Neutrophil (primary cell): ENCODE measurements at regions not wholly inside any gene's neighbourhood (a gene's known extent, or its start where the extent isn't known, plus 50 kb on each side); places are given as distances from the start of the nearest gene placed in this dataset.
"Not testable (repeated sequence)": the region's sequence is repeated elsewhere in the genome, so short reads cannot be mapped to it uniquely, and the experiment has no call there.

Experiments
- H3K27ac ChIP-seq: fragments of 200-600 bp; sonication (generic); 2 replicates; pipeline ENCODE4 v1.5.1; 2016; ENCODE audit warnings: mild to moderate bottlenecking, moderate library complexity
- H3K27me3 ChIP-seq: fragments of 200-600 bp; sonication (generic); 2 replicates; pipeline ENCODE4 v1.6.0; 2016; ENCODE audit warnings: mild to moderate bottlenecking
- H3K36me3 ChIP-seq: fragments of 200-600 bp; sonication (generic); 2 replicates; pipeline ENCODE4 v1.5.1; 2017
- H3K4me1 ChIP-seq, 2 experiments: fragments of 200-600 bp in 1 of 2; sonication (generic) in 1 of 2; 1 replicate in 1 of 2; 2 replicates in 1 of 2; pipeline versions ENCODE4 v1.5.1 to v1.6.1; 2013 to 2016; ENCODE audit warnings: low read depth in 1 of 2, low read length in 1 of 2, mild to moderate bottlenecking in 1 of 2, moderate library complexity in 1 of 2; ENCODE audit not compliant: control insufficient read depth in 1 of 2, insufficient read depth in 1 of 2
- H3K4me3 ChIP-seq, 2 experiments: fragments of 200-600 bp in 1 of 2; sonication (generic) in 1 of 2; 1 replicate in 1 of 2; 2 replicates in 1 of 2; pipeline ENCODE4 v1.5.1; 2013 to 2016; ENCODE audit warnings: low read depth in 1 of 2, low read length in 1 of 2, mild to moderate bottlenecking in 1 of 2, moderate library complexity in 1 of 2
- H3K9me3 ChIP-seq: fragments of 200-600 bp; sonication (generic); 2 replicates; pipeline ENCODE4 v1.5.1; 2016
- CTCF ChIP-seq: fragments of 200-600 bp; sonication (generic); IDR thresholded peaks from 2 replicates; pipeline ENCODE4 v1.5.1; 2016; ENCODE audit warnings: antibody characterized with exemption

DNA sequence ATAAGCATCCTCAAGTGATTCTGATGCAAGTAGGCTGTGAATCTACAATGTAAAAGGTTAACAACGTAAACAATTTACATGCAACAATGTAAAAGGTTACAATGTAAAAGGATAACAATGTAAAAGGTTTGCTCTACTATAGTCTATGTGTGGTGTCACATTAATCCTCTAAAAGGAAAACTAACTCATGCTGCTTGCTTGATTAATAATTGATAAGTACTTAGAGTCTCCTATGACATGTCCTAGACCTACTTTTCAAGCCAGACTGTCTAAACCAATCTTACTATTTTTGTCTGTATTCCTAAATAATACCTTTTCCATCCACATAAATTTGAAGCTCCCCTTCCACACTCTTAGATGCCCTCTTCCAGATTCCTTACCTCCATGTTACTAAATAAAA, 606.8 kb downstream of the LTN1 start:
- no peak for TF ChIP-seq CTCF
- H3K9me3 ChIP-seq, result no peaks in the 10 kb centered on the region
- no peaks in the 10 kb centered on the region for H3K4me1 ChIP-seq
- no peak overlapping the region for H3K27ac ChIP-seq
- no peak overlapping the region for H3K4me3 ChIP-seq
- H3K27me3 ChIP-seq, result no peaks in the 10 kb centered on the region
- no peaks in the 10 kb centered on the region for H3K36me3 ChIP-seq

- H3K4me3 ChIP-seq, H3K4me1 ChIP-seq, H3K27me3 ChIP-seq, H3K9me3 ChIP-seq, H3K36me3 ChIP-seq, H3K27ac ChIP-seq: not testable (repeated sequence)
Observed at GRCh38 chr21:28381000-28381745, 611.5 kb downstream of the LTN1 start.

DNA sequence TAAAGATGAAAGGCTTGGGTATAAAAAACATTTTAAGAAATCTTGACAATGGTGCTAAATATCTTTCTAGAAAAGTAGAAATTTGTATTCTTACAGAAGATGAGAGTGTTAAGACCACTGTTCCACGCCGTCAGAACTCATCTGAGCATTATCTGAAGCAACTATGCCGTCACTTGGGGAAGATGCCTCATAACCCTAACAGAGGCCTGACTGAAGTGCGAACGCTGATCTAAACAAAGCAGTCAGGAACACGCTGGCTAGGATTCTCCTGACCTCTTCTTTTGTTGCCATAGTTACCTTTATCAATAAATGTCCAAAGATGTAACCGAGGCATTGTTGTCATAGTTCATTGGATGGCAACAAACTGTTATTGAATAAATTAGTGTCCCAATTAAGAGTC, 612.4 kb downstream of the LTN1 start:
- Histone ChIP-seq H3K36me3 (no peaks in the 10 kb centered on the region), H3K27me3 (no peaks in the 10 kb centered on the region), H3K4me1 (no peaks in the 10 kb centered on the region), H3K27ac (no peak overlapping the region), H3K9me3 (no peaks in the 10 kb centered on the region), H3K4me3 (no peak overlapping the region)
- TF ChIP-seq CTCF, result no peak

DNA sequence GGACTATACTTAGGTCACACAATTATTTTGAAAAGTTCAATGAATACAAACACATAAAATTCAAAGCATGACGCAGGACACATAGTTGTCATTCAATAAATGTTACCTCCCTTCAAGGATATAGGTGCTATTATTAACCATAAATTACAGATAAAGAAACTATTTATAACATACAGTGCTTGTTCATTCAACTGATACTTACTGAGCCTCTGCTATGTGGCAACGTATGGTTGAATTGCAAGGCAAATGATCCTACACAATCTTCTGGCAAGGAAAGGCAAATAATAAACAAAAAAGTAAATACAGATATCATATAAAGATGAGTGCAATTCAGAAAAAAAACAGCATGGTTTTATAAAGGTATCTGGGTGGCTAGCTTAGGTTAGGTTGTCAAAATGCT, 614.7 kb downstream of the LTN1 start:
- H3K36me3 ChIP-seq, result no peaks in the 10 kb centered on the region
- H3K4me1 ChIP-seq, result no peaks in the 10 kb centered on the region
- H3K27me3 ChIP-seq, result no peaks in the 10 kb centered on the region
- no peak overlapping the region for H3K4me3 ChIP-seq
- no peaks in the 10 kb centered on the region for H3K9me3 ChIP-seq
- no peak for TF ChIP-seq CTCF
- no peak overlapping the region for H3K27ac ChIP-seq

- Histone ChIP-seq H3K27me3 (no peaks in the 10 kb centered on the region), H3K9me3 (no peaks in the 10 kb centered on the region), H3K4me1 (no peaks in the 10 kb centered on the region), H3K27ac (no peak overlapping the region), H3K36me3 (no peaks in the 10 kb centered on the region), H3K4me3 (no peak overlapping the region)
- no peak for TF ChIP-seq CTCF
Observed at GRCh38 chr21:28375708-28376385, 616.8 kb downstream of the LTN1 start.

GRCh38 chr21:28374881-28375280, 617.8 kb downstream of the LTN1 start:
- Histone ChIP-seq H3K27ac (no peak overlapping the region), H3K4me1 (no peaks in the 10 kb centered on the region), H3K4me3 (no peak overlapping the region), H3K9me3 (no peaks in the 10 kb centered on the region), H3K36me3 (no peaks in the 10 kb centered on the region), H3K27me3 (no peaks in the 10 kb centered on the region)
- TF ChIP-seq CTCF, result no peak
